NCI-H526 (cell line): ENCODE measurements at regions not wholly inside any gene's neighbourhood (a gene's known extent, or its start where the extent isn't known, plus 50 kb on each side); places are given as distances from the start of the nearest gene placed in this dataset.

ENCODE experiments used
- DNase-seq, 2 experiments: peaks; one replicate each; lab custom pipeline; 2025; lab: John Stamatoyannopoulos, UW

DNA sequence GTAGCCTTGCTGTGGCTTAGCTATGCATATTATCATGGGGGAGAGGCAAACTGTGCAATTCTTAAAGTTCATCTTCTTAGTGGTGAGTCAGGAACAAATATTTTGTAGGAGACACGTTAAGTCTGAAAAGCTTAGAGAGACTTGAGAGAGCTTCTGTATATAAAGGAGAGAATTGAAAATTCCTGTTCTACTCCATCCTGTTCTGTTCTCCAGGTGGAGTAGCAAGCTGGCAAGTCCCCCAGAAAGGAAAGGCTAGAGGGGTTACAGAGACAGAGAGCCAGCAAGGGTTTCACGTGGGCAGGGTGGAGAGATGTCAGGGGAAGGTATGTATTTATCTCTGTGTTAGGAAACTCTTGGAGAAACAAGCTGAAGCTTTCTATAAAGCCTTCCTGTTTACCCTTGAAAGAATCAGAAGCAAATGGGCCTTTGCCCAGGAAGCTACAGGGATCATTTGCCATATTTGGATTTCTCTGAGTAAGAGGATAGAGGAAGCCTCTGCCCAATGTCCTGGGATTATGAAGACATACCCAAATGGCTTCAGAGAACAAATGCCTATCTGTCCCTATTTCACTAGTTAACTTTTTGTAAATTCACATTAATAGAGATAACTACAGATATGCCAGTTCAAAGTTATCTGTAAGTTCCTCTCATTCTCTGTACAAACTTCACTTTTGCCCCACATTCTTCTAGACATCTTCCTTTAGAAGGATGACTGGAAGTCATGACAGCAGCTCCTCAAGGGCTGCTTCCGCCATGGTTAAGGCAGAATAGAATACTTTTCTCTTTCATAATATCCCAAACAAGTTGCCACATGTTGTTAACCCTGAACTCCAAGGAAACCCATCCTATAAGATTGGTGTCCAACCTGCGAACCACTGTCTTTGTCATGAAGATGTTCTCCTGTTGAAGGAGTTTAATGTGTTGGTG, 126.7 kb upstream of the NEDD9 start:
- no peak for DNase-seq

DNA sequence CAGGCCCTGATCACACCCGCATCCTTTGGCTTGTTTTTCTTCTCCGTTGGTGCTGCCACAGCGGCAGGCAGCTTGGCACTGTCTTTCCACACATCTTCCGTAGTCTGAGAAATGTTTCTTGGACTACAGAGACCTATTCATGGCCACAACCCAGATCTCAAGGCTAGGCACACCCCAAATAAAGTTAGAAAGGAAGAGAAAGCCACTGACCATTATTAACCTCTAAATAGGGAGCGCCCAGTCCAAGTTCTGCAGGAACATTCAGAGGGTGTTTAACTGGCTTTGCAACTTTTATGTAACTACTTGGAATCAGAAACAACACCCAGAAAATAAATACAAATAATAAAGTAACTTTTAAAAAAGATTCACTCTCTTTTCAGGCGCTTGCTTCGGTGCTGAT, 124.8 kb upstream of the NEDD9 start:
- DNase-seq: no peak

- peak in 1 of 2 experiments; percentile 8 for DNase-seq
Measured at GRCh38 chr6:11356404-11357155, 124.1 kb upstream of the NEDD9 start.

- DNase-seq: no peak
Measured at GRCh38 chr6:11353921-11354389, 121.5 kb upstream of the NEDD9 start.

GRCh38 chr6:11350294-11350693, 117.8 kb upstream of the NEDD9 start:
- no peak for DNase-seq

DNA sequence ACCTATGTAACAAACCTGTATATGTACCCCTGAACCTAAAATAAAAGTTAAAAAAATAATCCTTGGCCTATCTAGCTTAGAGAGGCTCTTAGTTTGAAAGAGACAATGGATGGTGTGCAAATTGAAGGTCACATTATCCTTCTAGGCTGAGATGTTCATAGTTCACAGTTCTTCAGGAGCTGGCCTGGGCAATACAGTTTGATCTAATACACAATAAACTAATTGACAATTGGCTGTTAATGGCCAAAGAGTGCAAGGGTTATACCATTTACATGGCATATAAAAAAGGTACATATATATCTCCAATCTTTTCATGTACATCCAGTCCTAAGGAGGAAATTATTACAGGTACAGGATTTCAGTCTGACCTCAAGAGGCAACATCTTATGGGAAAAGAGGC, 117.4 kb upstream of the NEDD9 start:
- DNase-seq: no peak

DNA sequence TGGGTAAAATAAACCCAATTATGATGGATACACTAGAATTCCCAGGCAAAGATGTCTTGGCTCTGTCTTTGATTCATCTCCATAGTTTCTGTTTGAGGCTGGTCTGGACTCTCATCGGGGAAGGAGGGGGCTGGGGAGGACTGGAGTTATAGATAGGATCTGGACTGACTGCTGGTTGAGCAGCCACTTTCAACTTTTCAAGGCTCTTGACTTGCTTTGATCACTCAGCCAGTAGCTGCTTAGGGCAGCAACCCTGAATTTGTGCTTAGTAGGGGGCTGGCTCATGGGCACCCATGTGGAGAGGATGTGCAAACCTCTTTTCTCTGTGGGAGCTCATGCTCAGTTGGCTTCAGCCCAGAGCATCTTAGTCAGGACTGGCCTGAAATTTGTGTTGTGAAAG, 114.0 kb upstream of the NEDD9 start:
- no peak for DNase-seq

GRCh38 chr6:11345536-11345935, 113.1 kb upstream of the NEDD9 start:
- no peak for DNase-seq

- no peak for DNase-seq
Measured at GRCh38 chr6:11343963-11344723, 111.7 kb upstream of the NEDD9 start.

GRCh38 chr6:11341867-11342266, 109.4 kb upstream of the NEDD9 start:
- no peak for DNase-seq

- DNase-seq: no peak
Measured at GRCh38 chr6:11341303-11341702, 108.8 kb upstream of the NEDD9 start.

GRCh38 chr6:11339380-11339779, 106.9 kb upstream of the NEDD9 start:
- no peak for DNase-seq

GRCh38 chr6:11337306-11337705, 104.8 kb upstream of the NEDD9 start:
- no peak for DNase-seq

DNA sequence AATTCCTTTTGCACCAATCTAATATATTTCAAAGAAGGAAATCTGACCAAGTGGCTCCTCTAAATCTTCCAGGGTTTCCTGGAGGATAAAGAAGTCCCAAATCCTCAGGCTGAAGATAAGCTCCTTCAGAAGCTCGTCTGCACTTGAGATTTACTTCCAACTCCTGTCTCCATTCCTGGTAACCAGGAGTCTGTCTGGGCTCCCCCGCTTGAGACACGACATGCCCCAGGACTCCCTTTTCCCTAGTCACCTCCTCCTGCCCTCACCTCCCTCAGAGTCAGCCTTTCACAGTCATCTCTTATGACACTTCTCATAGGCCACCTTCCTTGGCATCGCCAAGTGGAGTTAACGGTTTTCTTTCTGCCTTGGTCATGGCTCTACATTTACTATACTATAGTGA, 103.4 kb upstream of the NEDD9 start:
- DNase-seq: no peak

DNA sequence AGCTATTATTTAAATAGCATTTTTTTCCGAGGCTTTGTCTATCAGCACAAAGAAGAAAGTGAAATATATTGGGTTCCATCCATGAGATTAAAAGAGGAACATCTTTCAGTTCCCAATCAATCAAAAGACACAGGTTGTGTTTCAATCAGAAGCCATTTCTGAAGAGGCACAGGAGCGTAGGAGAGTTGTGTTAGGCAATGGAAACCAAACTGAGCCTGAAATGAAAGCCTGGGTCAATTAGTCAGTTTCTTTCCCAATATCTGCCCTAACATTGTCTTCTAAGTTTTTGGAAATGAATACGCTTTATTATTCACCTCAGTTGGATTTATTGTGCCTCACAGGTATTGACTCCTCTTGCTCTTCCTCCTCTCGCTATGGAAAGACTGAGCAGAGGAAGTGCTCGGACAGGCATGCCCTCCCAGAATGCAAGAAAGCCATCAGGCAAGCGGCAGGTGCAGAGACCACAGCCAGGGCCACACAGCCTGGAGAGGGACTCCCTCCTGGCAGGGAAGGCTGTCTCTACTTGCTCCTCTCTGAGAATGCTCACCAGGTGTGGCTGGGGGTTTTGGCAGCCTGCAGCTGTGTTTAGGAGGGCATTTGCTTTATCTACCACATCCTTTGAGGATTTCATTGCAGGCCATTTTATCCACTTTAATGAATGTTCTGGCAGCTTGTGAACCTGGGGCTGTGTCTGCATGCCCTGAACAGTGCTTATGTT, 100.8 kb upstream of the NEDD9 start:
- DNase-seq: no peak

GRCh38 chr6:11332463-11332862, 100.0 kb upstream of the NEDD9 start:
- no peak for DNase-seq

- DNase-seq: no peak
Measured at GRCh38 chr6:11331111-11331510, 98.6 kb upstream of the NEDD9 start.

DNA sequence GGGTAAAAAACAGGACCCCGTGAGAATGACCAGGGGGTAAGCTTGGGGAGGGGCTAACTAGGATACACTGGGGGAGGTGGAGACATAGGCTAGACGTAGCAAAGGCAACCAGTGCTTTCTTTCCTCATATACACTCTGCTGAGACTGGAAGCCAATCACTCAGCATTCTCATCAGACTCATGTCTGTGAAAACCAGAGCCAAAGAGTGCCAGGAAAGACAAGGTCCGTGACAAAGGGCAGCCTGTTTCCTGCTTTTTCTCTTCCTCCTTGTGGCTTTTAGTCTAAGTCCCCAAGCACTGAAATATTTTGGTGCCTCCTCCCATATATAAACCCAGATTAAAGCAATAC, 97.9 kb upstream of the NEDD9 start:
- DNase-seq: no peak

DNA sequence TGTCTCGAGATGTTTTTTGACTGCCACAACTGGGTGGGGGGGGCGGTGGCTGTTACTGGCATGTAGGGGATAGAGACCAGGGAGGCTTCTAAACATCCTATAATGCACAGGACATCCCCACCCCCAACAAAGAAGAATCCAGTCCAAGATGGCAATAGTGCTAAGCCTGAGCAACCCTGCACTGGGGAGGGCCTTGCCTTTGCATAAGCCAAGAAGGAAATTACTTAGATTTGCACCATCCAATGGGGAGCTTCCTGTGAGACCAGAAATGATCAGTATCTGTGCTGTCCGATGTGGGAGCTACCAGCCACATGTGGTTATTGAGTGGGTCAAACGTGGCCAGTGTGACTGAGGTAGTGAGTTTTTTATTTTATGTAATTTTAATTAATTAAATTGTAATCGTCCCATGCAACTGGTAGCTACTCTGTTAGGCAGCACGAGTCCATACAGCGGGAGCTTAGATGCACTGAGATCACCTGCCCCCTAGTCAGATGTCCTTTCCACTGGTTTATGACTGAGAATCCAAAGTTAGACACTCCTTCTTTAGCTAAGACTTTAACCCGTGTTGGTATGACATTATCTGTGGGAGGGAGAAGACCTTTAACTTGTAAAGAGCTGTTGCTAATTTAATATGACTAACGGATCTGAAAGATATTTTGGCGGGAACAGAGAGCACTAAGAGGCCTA, 97.4 kb upstream of the NEDD9 start:
- DNase-seq: no peak

- DNase-seq: no peak
Measured at GRCh38 chr6:11328613-11329247, 96.3 kb upstream of the NEDD9 start.

GRCh38 chr6:11327961-11328360, 95.5 kb upstream of the NEDD9 start:
- DNase-seq: no peak
